Left lobe of liver (tissue), 2 donors: ENCODE measurements at regions not wholly inside any gene's neighbourhood (a gene's known extent, or its start where the extent isn't known, plus 50 kb on each side); places are given as distances from the start of the nearest gene placed in this dataset.
"Not testable (repeated sequence)": the region's sequence is repeated elsewhere in the genome, so short reads cannot be mapped to it uniquely, and the experiment has no call there.

Experiments
- ATAC-seq: fragments of 200-7000 bp; cut with Tn5 transposase; one replicate; pipeline ENCODE4 v1.9.1; 2020; ENCODE audit warnings: mild to moderate bottlenecking, moderate library complexity
- DNase-seq: peaks from one replicate; pipeline ENCODE4 v3.0.0-alpha.2; 2020; ENCODE audit warnings: low spot score
- donor health status: DM: no; HTN: no; CAD: no; lungs with moderate emphysema.
- donor health status: DM: no; HTN: yes; CAD: no.

GRCh38 chr6:12348530-12349511 lies 58.7 kb downstream of the EDN1 start:
- no peak for ATAC-seq

DNA sequence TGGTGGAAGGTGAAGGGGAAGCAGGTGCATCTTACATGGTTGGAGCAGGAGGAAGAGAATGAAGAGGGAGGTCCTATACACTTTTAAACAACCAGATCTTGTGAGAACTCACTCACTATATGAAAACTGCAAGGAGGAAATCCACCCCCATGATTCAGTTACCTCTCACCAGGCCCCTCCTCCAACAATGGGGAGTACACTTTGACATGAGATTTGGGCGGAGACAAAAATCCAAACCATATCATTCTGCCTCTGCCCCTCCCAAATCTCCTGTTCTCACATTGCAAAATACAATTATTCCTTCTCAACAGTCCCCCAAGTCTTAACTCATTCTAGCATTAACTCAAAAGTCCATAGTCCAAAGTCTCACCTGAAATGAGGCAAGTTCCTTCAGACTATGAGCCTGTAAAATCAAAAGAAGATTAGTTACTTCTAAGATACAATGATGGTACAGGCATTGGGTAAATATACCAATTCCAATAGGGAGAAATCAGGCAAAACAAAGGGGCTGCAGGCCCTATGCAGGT lies 60.5 kb downstream of the EDN1 start:
- ATAC-seq (no peak), DNase-seq (no peak)

More at GRCh38 chr6:12348530-12349511, 58.7 kb downstream of the EDN1 start:
- no peak for DNase-seq

DNA sequence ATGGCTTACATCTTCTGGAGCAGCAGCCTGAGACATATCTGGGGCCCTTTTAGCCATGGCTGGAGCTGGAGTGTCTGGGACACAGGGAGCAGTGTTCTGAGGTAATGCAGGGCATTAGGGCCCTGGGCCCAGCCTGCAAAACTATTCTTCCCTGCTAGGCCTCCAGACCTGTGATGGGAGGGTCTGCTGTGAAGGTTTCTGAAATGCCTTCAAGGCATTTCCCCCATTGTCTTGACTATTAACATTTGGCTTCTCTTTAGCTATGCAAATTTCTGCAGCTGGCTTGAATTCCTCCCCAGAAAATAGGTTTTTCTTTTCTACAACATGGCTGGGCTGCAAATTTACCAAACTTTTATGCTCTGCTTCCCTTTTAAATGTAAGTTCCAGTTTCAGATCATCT lies 61.5 kb downstream of the EDN1 start:
- no peak for DNase-seq
- no peak for ATAC-seq

- ATAC-seq (peak; percentile 75), DNase-seq (no peak)
These were observed 63.6 kb downstream of the EDN1 start for GRCh38 chr6:12353731-12354130.

- DNase-seq, result no peak
- no peak for ATAC-seq
These were observed 64.3 kb downstream of the EDN1 start for GRCh38 chr6:12354499-12354898.

DNA sequence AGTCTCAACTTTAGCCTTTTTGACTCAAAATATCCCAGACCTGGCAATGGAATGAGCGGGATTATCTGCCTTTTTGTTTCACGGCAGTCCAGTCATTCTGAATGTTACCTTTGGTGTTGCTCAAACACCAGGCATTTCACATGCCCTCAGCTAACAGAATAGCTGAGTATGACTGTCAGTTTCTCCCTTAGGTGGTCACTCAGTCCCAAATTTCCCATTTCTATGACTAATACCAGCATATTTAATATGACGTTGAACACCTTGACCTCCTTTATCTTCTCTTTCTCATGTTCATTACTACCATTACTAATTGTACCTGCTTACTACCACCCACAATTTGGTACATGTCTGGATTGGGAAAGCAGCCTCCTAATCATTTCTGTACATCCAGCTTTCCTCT lies 65.2 kb downstream of the EDN1 start:
- ATAC-seq, result no peak

DNA sequence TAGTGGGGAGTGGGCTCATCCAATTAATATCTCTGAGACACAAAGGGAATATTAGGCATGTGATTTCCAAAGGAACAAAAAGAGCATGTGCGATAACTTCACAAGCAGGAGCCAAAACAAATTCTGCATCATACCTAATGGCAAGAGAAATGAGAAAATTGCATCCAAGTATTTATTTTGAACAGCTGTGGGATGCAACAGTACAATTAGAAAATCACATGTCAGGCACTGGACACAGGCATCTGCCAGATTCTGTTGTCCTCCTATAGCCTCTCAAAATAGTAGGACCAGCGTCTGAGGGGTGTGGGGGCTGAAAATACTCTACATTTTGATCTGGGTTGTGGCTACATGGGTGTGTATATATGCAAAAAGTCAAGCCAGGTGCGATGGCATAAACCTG lies 66.3 kb downstream of the EDN1 start:
- ATAC-seq, result no peak
- DNase-seq, result no peak

More for the DNA sequence above, 65.2 kb downstream of the EDN1 start:
- no peak for DNase-seq

- ATAC-seq (no peak), DNase-seq (no peak)
These were observed 67.1 kb downstream of the EDN1 start for GRCh38 chr6:12356983-12357972.

DNA sequence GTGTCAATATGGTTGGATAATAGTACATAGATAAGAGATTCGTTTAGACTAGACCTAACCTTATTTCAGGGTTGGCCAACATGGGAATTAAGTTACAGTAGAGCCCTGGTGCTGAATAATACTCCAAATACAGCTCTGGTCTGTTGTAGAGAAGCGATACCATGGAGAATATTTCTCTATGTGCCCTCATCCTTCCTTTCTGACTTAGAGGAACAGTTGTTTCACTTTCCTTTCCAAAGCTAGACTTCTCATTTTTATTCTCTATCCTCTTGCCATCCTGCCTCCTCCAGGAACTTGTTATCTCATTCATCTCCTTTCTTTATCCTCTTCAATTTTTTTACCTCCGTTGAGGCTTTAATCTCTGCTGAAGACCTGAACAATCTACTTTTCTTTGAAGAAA lies 68.9 kb downstream of the EDN1 start:
- DNase-seq (no peak), ATAC-seq (no peak)

- DNase-seq, result no peak
- no peak for ATAC-seq
These were observed 71.0 kb downstream of the EDN1 start for GRCh38 chr6:12361042-12361765.

DNA sequence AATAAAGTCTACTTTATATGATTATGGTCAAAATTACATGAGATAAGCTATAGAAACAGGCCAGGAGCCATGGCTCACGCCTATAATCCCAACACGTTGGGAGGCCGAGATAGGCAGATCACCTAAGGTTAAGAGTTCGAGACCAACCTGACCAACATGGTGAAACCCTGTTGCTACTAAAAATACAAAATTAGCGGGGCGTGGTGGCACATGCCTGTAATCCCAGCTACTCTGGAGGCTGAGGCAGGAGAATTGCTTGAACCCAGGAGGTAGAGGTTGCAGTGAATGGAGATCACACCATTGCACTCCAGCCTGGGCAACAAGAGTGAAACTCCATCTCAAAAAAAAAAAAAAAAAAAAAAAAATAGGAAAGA lies 73.1 kb downstream of the EDN1 start:
- not testable (repeated sequence) for ATAC-seq, DNase-seq

DNA sequence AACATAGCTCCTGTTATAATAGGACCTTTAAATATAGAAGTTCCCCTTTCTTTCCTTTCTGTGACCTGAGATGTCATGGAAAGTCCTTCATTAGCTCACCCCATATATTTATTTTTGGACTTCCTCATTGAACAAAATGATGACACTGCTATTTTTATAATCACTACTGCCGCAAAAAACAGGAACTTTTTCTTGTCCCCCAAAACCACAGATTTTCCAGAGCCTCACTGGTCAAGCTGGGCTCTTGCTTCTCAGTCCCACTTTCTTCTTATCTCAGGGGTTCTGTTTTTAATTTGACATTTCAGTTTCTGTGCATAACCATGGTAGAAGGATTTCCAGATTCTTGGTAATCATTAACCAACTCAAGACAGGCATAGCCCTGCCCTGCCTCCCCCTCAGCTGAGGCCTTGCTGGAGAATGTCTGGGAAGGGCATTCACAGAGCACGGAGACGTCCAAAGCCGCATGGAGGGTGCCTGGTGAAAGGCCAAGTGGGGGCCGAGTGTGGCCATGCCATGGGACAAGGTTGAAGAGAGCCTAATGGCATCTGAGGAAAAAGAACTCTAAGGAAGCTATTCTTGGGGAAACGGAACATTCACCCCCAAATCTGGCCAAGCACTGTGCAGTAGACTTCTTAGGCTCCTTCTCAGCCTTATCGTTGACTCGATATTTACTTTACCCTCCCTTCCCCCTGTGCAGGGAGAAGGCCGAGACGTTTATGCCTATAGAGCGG lies 73.7 kb downstream of the EDN1 start:
- DNase-seq (peak; percentile 55), ATAC-seq (peak; percentile 78)

DNA sequence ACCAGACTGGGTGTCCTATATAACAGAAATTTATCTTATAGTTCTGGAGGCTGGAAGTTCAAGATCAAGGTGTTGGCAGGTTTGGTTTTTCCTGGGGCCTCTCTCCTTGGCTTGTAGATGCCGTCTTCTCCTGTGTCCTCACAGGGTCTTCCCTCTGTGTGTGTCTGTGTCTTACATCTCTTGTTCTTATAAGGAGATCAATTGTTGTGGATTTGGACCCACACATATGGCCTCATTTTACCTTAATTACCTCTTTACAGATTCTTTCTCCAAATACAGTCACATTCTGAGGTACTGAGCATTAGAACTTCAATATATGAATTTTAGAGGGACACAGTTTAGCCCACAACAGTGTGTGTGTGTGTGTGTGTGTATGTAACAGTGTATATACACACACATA lies 74.5 kb downstream of the EDN1 start:
- no peak for ATAC-seq

GRCh38 chr6:12366731-12367130 lies 76.6 kb downstream of the EDN1 start:
- no peak for ATAC-seq

More for the DNA sequence above, 74.5 kb downstream of the EDN1 start:
- no peak for DNase-seq

DNA sequence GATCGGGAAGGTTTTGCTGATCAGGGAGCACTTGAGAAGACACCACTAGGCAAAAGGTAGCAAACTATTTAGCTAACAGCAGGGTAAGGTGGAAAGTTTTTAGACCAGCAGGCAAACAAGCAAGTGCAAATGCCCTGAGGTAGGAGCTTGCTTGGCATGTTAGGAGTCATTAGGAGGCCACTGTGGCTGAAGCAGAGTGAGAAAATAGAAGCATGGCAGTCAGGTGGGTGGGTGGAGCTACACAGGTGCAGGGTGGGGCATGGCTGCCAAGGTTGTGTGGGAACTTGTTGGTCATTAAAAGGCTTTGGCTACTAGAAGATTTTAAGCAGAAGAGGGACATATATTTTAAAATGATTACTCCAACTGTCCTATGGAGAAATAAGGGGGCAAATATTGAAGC lies 77.3 kb downstream of the EDN1 start:
- no peak for ATAC-seq
- DNase-seq, result no peak

More at GRCh38 chr6:12366731-12367130, 76.6 kb downstream of the EDN1 start:
- DNase-seq, result no peak

DNA sequence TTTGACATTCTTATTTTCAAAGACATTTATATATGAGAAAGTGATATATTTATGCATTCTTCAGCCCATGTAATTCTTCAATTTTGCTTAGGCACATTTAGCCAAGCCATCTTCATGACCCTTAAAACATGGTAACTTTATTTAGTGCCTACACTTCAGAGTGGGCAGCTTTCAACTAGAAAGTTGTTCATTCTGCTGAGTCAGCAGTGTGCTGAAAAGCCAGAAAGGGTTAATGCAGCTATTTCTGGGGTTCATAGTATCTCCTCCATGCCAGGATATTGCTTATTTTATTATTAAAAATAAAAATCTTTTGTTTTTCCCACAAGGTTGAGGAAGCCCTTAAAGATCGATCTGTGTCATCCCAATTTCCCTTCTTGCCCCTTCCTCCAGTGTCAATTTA lies 79.2 kb downstream of the EDN1 start:
- no peak for DNase-seq
- ATAC-seq, result no peak

DNA sequence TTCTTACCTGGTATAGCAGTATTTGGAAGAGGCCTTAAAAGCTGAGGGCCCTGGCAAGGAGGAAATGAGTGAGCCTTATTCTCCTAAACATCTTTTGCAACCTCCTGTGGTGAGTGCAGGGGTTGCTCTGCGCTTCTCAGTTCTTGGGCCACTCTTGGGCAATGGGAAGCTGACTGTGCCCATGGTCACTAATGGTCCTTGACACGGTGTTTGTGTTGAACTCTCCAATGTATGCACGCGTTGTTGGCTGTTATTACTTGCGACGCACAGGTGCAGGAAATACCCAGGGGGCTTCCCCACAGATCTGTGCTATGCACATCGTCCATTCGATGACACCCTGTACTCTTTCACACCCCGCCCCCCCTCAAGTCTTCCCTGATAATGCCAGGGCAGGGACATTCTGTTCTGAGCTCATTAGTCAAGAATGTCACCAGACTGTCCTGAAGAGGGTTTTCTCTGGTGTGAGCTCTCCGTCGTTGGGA lies 79.7 kb downstream of the EDN1 start:
- ATAC-seq (no peak), DNase-seq (no peak)

- no peak for DNase-seq
- peak; percentile 17 for ATAC-seq
These were observed 81.0 kb downstream of the EDN1 start for GRCh38 chr6:12371151-12371550.

DNA sequence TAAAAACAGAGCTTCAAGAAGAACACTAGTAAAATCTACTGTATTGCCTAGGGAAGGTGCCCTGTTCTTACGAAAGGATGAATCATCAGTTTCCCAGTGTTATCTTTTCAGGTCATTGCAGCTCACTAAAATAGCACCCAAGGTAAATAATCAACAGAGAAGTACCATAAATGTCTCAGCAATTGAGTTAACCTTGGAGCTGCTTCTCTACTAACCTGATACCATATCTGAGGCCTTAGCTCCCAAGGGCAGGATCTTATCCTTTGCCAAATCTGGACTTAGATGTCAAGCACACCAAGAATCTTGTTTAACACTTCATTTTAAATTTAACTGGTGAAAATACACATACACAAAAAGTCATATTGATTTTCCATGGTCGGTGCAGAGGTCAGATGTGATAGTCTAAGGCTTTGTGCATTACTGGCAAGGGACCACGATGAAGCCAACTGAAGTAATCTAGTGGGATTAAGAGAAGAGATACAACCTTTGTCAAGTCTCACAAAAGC lies 81.5 kb downstream of the EDN1 start:
- DNase-seq, result no peak
- ATAC-seq, result peak; percentile 93
